Caco-2 (cell line): ENCODE measurements at regions not wholly inside any gene's neighbourhood (a gene's known extent, or its start where the extent isn't known, plus 50 kb on each side); places are given as distances from the start of the nearest gene placed in this dataset.
"Not testable (repeated sequence)": the region's sequence is repeated elsewhere in the genome, so short reads cannot be mapped to it uniquely, and the experiment has no call there.

Experiments used
- BruUV-seq: library from RNA; stranded (reverse); fragments of 400-500 nt; replicated peaks from 2 replicates; lab custom pipeline; 2021; lab: Mats Ljungman, UMichigan
- CTCF ChIA-PET: fragments of 300-600 bp; sonication (Branson Sonifier 250); formaldehyde crosslinking; loops from one replicate; lab custom pipeline; 2022; ENCODE audit warnings: antibody characterized with exemption; lab: Charles Lee
- POLR2A ChIA-PET: fragments of 300-600 bp; sonication (Branson Sonifier 250); formaldehyde crosslinking; loops from one replicate; lab custom pipeline; 2022; ENCODE audit warnings: antibody characterized with exemption; lab: Charles Lee
- DNase-seq, 2 experiments: peaks; one replicate each; pipeline versions ENCODE4 v3.0.0 to v3.0.0-alpha.2; 2020 to 2022
- H3K27me3 ChIP-seq: replicated peaks from 2 replicates; pipeline ENCODE4 v1.6.0; 2011; ENCODE audit warnings: low read length; ENCODE audit not compliant: control insufficient read depth, insufficient read depth
- H3K36me3 ChIP-seq: 2 replicates; pipeline ENCODE4 v1.5.1; 2011; ENCODE audit warnings: low read length; ENCODE audit not compliant: control insufficient read depth, insufficient read depth
- H3K4me1 ChIP-seq: fragments of 250-450 bp; sonication (Bioruptor Pico); 2 replicates; pipeline ENCODE4 v1.5.1; 2020; ENCODE audit warnings: mild to moderate bottlenecking
- H3K4me3 ChIP-seq: 2 replicates; pipeline ENCODE4 v1.5.1; 2011; ENCODE audit warnings: low read depth, mild to moderate bottlenecking, control low read depth, low read length
- H3K9me3 ChIP-seq: fragments of 250-450 bp; sonication (Bioruptor Pico); 2 replicates; pipeline ENCODE4 v1.5.1; 2020; ENCODE audit warnings: mild to moderate bottlenecking, moderate library complexity
- H3K27ac Mint-ChIP-seq: one replicate; pipeline ENCODE4 v1.8.0; 2022; ENCODE audit warnings: mixed read lengths; ENCODE audit not compliant: unreplicated experiment
- H3K27me3 Mint-ChIP-seq: one replicate; pipeline ENCODE4 v1.8.0; 2022; ENCODE audit warnings: mixed read lengths; ENCODE audit not compliant: insufficient read depth, unreplicated experiment
- H3K36me3 Mint-ChIP-seq: one replicate; pipeline ENCODE4 v1.8.0; 2022; ENCODE audit warnings: mild to moderate bottlenecking, mixed read lengths; ENCODE audit not compliant: insufficient read depth, unreplicated experiment
- H3K4me1 Mint-ChIP-seq: one replicate; pipeline ENCODE4 v1.8.0; 2022; ENCODE audit warnings: low read depth, mixed read lengths; ENCODE audit not compliant: unreplicated experiment
- H3K4me3 Mint-ChIP-seq: one replicate; pipeline ENCODE4 v1.8.0; 2022; ENCODE audit warnings: mild to moderate bottlenecking, moderate library complexity, mixed read lengths; ENCODE audit not compliant: unreplicated experiment
- H3K9me3 Mint-ChIP-seq: one replicate; pipeline ENCODE4 v1.8.0; 2022; ENCODE audit warnings: mixed read lengths; ENCODE audit not compliant: unreplicated experiment
- intact Hi-C: fragments of 100-400 bp; cut with micrococcal nuclease; formaldehyde crosslinking; loops from one replicate; pipeline ENCODE4 v1.10.0; 2022; ENCODE audit not compliant: unreplicated experiment
- TF ChIP-seq, protein P1 (sequence below), 2 experiments: fragments of 200-600 bp in 1 of 2; IDR thresholded peaks; 1 replicate in 1 of 2; 2 replicates in 1 of 2; pipeline versions ENCODE4 v1.5.1 to v1.8.0; 2011 to 2022; ENCODE audit warnings: antibody characterized with exemption in 1 of 2, control low read depth in 1 of 2, inconsistent platforms in 1 of 2, low read depth in 1 of 2, low read length in 1 of 2, mild to moderate bottlenecking in 1 of 2, moderate library complexity in 1 of 2; ENCODE audit not compliant: insufficient read depth in 1 of 2, severe bottlenecking in 1 of 2, unreplicated experiment in 1 of 2

DNA sequence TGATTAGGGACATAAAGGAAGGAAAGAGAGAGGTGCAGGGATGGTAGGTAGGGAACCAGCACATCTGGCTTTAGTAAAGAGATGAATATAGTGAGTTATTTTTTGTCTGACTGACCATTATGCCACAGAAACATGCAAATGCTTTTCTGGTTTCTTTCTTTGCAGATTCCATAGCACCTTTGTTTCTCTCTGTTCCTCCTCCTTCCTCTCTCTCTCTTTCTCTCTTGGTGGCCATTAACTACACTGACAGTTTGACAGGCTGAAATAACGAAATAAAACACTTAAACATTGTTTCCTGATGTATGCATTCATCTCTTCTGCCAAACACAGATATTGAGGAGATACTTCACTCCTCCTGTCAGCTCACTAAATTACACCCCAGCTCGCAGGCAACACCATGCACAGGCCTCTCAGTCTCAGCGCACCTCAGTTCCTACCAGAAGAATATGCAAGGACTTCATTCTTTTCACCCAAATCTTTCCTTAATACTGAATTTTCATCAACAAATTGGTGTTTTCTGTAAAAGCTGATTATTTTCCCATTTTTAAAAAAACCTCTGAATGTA is 406.9 kb upstream of the SOX5 start:
- Histone ChIP-seq H3K4me1 (no peaks in the 10 kb centered on the region), H3K36me3 (no peaks in the 10 kb centered on the region), H3K27me3 (no peaks in the 10 kb centered on the region), H3K4me3 (no peak overlapping the region), H3K9me3 (no peaks in the 10 kb centered on the region)
- CTCF ChIA-PET: no interaction called here
- no TSS peak for BruUV-seq
- no peak overlapping the region for H3K4me3 Mint-ChIP-seq
- intact Hi-C loops: no loop called here
- no peak for DNase-seq
- peaks cover 19% of the 10 kb centered on the region for H3K4me1 Mint-ChIP-seq
- H3K27me3 Mint-ChIP-seq: no peaks in the 10 kb centered on the region
- H3K9me3 Mint-ChIP-seq: no peaks in the 10 kb centered on the region
- no peaks in the 10 kb centered on the region for H3K36me3 Mint-ChIP-seq
- no peak overlapping the region for H3K27ac Mint-ChIP-seq
- POLR2A ChIA-PET: no interaction called here
- TF ChIP-seq, protein P1, sequence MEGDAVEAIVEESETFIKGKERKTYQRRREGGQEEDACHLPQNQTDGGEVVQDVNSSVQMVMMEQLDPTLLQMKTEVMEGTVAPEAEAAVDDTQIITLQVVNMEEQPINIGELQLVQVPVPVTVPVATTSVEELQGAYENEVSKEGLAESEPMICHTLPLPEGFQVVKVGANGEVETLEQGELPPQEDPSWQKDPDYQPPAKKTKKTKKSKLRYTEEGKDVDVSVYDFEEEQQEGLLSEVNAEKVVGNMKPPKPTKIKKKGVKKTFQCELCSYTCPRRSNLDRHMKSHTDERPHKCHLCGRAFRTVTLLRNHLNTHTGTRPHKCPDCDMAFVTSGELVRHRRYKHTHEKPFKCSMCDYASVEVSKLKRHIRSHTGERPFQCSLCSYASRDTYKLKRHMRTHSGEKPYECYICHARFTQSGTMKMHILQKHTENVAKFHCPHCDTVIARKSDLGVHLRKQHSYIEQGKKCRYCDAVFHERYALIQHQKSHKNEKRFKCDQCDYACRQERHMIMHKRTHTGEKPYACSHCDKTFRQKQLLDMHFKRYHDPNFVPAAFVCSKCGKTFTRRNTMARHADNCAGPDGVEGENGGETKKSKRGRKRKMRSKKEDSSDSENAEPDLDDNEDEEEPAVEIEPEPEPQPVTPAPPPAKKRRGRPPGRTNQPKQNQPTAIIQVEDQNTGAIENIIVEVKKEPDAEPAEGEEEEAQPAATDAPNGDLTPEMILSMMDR (IDR thresholded peaks at IDR 0.05; ENCODE audit: insufficient read depth in 1 of 2, low read depth in 1 of 2, low read length in 1 of 2, severe bottlenecking in 1 of 2, unreplicated experiment in 1 of 2): no peak

DNA sequence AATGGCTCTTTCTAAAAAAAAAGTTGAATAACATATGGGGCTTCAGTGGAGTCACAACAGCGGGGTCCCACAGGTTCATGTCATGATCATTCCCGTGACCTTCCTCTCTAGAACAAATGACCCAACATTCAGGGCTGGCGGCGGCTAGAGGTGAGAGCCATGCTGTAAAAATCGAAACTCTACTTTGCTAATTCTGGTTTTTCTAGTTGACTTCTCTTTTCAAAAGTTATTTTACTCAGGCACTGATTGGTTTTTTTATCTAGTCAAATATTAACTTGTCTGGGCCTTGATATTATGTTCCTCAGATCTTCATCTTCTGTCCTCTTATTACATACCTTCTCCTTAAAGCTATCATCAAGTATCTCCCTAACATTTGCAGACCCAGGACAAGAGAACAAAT is 402.9 kb upstream of the SOX5 start:
- H3K4me3 Mint-ChIP-seq: no peak overlapping the region

DNA sequence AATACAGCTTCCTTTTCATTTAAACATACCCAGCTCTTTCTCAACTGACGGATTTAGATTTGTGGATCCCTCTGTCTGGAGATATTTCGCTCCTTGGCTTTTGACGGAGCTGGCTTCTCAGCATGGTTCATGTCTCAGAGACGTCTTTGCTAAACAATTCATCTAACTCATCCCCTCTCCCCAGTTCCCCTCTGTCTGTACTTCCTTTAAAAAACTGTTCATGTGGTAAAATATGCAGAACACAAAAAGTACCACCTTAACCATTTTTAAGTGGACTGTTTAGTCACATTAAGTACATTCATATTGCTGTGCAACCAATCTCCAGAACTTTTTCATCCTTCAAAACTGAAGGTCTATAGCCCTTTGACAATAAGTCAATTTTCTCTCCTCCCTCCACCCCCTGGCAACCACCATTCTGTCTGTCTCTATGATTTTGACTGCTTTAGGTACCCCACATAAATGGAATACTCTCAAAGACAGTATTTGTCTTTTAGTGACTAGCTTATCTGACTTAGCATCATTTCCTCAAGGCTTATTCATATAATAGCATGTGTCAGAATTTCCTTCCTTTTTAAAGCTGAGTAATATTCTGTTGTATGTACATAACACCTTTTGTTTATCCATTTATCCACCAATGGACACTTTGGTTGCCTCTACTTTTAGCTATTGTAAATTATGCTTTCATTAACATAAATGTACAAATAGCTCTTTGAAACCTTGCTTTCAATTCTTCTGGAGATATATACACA is 399.8 kb upstream of the SOX5 start:
- Mint-ChIP-seq H3K36me3 (peaks cover 5% of the 10 kb centered on the region), H3K4me3 (no peak overlapping the region), H3K27ac (no peak overlapping the region), H3K27me3 (no peaks in the 10 kb centered on the region), H3K9me3 (peaks cover 20% of the 10 kb centered on the region), H3K4me1 (peaks cover 6% of the 10 kb centered on the region)
- no peaks in the 10 kb centered on the region for H3K4me1 ChIP-seq
- H3K27me3 ChIP-seq: no peaks in the 10 kb centered on the region
- no TSS peak for BruUV-seq
- CTCF ChIA-PET: no interaction called here
- H3K9me3 ChIP-seq: 0 out of 2 replicates have a peak, but pooled peaks cover 8% of the 10 kb centered on the region
- no peak for DNase-seq
- TF ChIP-seq, protein P1 (IDR thresholded peaks at IDR 0.05; ENCODE audit: insufficient read depth in 1 of 2, low read depth in 1 of 2, low read length in 1 of 2, severe bottlenecking in 1 of 2, unreplicated experiment in 1 of 2): no peak
- no peak overlapping the region for H3K4me3 ChIP-seq
- POLR2A ChIA-PET: no interaction called here
- no peaks in the 10 kb centered on the region; the same call in 1 of the 2 replicates for H3K36me3 ChIP-seq
- intact Hi-C loops: no loop called here

More for the DNA sequence above, 402.9 kb upstream of the SOX5 start:
- no peaks in the 10 kb centered on the region for H3K36me3 Mint-ChIP-seq
- 0 out of 2 replicates have a peak, but pooled peaks cover 8% of the 10 kb centered on the region for H3K9me3 ChIP-seq
- no peaks in the 10 kb centered on the region for H3K4me1 ChIP-seq
- H3K4me3 ChIP-seq: no peak overlapping the region
- POLR2A ChIA-PET: no interaction called here
- CTCF ChIA-PET: no interaction called here
- intact Hi-C loops: loop anchor here (5.0 kb wide), 1 partner anchor 85 kb away; no protein-coding TSS in a partner anchor
- peaks cover 20% of the 10 kb centered on the region for H3K9me3 Mint-ChIP-seq
- no peak overlapping the region for H3K27ac Mint-ChIP-seq
- H3K36me3 ChIP-seq: no peaks in the 10 kb centered on the region; the same call in 1 of the 2 replicates
- DNase-seq: no peak
- no peaks in the 10 kb centered on the region for H3K27me3 ChIP-seq
- peaks cover 6% of the 10 kb centered on the region for H3K4me1 Mint-ChIP-seq
- BruUV-seq: no TSS peak
- TF ChIP-seq, protein P1 (IDR thresholded peaks at IDR 0.05; ENCODE audit: insufficient read depth in 1 of 2, low read depth in 1 of 2, low read length in 1 of 2, severe bottlenecking in 1 of 2, unreplicated experiment in 1 of 2): no peak
- no peaks in the 10 kb centered on the region for H3K27me3 Mint-ChIP-seq

DNA sequence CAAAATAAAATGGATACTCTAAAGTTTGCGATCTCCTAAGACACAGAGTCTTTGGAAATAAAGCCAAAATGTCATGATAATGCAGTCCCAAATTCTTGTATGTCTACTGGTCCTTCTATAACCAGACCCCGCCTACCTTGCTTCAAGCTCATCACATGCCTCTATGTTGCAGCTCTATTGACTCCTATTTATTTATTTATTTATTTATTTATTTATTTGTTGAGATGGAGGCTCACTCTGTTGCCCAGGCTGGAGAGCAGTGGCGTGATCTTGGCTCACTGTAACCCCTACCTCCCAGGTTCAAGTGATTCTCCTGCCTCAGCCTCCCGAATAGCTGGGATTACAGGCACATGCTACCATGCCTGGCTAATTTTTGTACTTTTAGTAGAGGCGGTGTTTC is 398.7 kb upstream of the SOX5 start:
- DNase-seq, H3K27ac Mint-ChIP-seq, H3K4me1 Mint-ChIP-seq, H3K4me3 ChIP-seq, H3K36me3 Mint-ChIP-seq, H3K4me1 ChIP-seq, BruUV-seq, H3K36me3 ChIP-seq, H3K27me3 ChIP-seq, H3K9me3 ChIP-seq, intact Hi-C loops, H3K27me3 Mint-ChIP-seq, POLR2A ChIA-PET, H3K4me3 Mint-ChIP-seq, CTCF ChIA-PET: not testable (repeated sequence)
- peaks cover 20% of the 10 kb centered on the region for H3K9me3 Mint-ChIP-seq
